Kidney (tissue), 13 donors: ENCODE measurements at regions not wholly inside any gene's neighbourhood (a gene's known extent, or its start where the extent isn't known, plus 50 kb on each side); places are given as distances from the start of the nearest gene placed in this dataset.

Source experiments
- DNase-seq, 5 donors: peaks; one replicate each; pipeline ENCODE4 v3.0.0-alpha.2; 2013 to 2020
- FAIRE-seq: peaks from 2 replicates; lab custom pipeline; 2012; peaks lifted over from hg19 to GRCh38; lab: Jason Lieb, UNC
- H3K27ac ChIP-seq, 2 donors: one replicate each; pipeline ENCODE4 v1.7.0; 2013; ENCODE audit warnings: low read depth in 2 of 2, low read length in 2 of 2, inconsistent platforms in 1 of 2
- H3K27me3 ChIP-seq: one replicate; pipeline ENCODE4 v1.7.1; 2013; ENCODE audit warnings: low read length, inconsistent platforms; ENCODE audit not compliant: control insufficient read depth, insufficient read depth
- H3K36me3 ChIP-seq, 3 donors: one replicate each; pipeline versions ENCODE4 v1.7.0 to v1.7.1; 2013; ENCODE audit warnings: low read length in 3 of 3, control low read depth in 1 of 3, inconsistent platforms in 1 of 3; ENCODE audit not compliant: insufficient read depth in 3 of 3, control insufficient read depth in 2 of 3
- H3K4me1 ChIP-seq, 3 donors: one replicate each; pipeline versions ENCODE4 v1.7.0 to v1.7.1; 2013; ENCODE audit warnings: low read length in 3 of 3, inconsistent platforms in 1 of 3, low read depth in 1 of 3; ENCODE audit not compliant: control insufficient read depth in 2 of 3, insufficient read depth in 2 of 3
- H3K4me3 ChIP-seq, 3 donors: one replicate each; pipeline versions ENCODE4 v1.7.0 to v1.8.1; 2013; ENCODE audit warnings: low read length in 3 of 3, control low read depth in 1 of 3, inconsistent platforms in 1 of 3
- H3K9ac ChIP-seq, 3 donors: one replicate each; pipeline versions ENCODE4 v1.7.0 to v1.7.1; 2013; ENCODE audit warnings: low read length in 3 of 3, control low read depth in 1 of 3, inconsistent platforms in 1 of 3
- H3K9me3 ChIP-seq, 3 donors: one replicate each; pipeline versions ENCODE4 v1.7.0 to v1.7.1; 2013; ENCODE audit warnings: low read length in 3 of 3, control low read depth in 1 of 3, inconsistent platforms in 1 of 3; ENCODE audit not compliant: control insufficient read depth in 2 of 3, insufficient read depth in 1 of 3
- CTCF ChIP-seq: IDR thresholded peaks from 3 replicates; pipeline ENCODE4 v1.5.1; 2012; ENCODE audit warnings: mild to moderate bottlenecking, moderate library complexity, borderline replicate concordance; ENCODE audit not compliant: insufficient read depth; ENCODE audit errors: extremely low read depth
- intact Hi-C: fragments of 100-400 bp; cut with DNase I; formaldehyde crosslinking; loops from one replicate; pipeline ENCODE4 v1.11.1; 2022
- donor health status: control.
- donor health status: control.
- donor health status: control.
- donor health status: control.
- donor health status: control.
- donor health status: DM: yes; HTN: yes; CAD: no.
- donor health status: Normal renal cell carcinoma (clear cell type).

- H3K9me3 ChIP-seq = peaks cover 0 to 3% (median 0%) of the 10 kb centered on the region in 3 donors
- H3K27ac ChIP-seq = no peak overlapping the region
- DNase-seq (no peak), FAIRE-seq (no peak)
- H3K27me3 ChIP-seq = no peaks in the 10 kb centered on the region
- H3K36me3 ChIP-seq = no peaks in the 10 kb centered on the region
- TF ChIP-seq CTCF = no peak
- no peak overlapping the region for H3K4me3 ChIP-seq
- intact Hi-C loops = no loop called here
- no peaks in the 10 kb centered on the region for H3K4me1 ChIP-seq
- no peak overlapping the region for H3K9ac ChIP-seq
Observed at GRCh38 chr5:126269511-126269910, 153.7 kb upstream of the GRAMD2B start.

GRCh38 chr5:126271141-126271540 is 152.1 kb upstream of the GRAMD2B start:
- Histone ChIP-seq H3K36me3 (no peaks in the 10 kb centered on the region), H3K4me3 (no peak overlapping the region), H3K9ac (no peak overlapping the region), H3K27me3 (no peaks in the 10 kb centered on the region), H3K9me3 (peaks cover 0 to 3% (median 0%) of the 10 kb centered on the region in 3 donors), H3K4me1 (no peaks in the 10 kb centered on the region), H3K27ac (no peak overlapping the region)
- DNase-seq (no peak), FAIRE-seq (no peak)
- intact Hi-C loops = no loop called here
- no peak for TF ChIP-seq CTCF

- Histone ChIP-seq H3K4me3 (no peak overlapping the region), H3K36me3 (no peaks in the 10 kb centered on the region), H3K27ac (no peak overlapping the region), H3K9me3 (peaks cover 0 to 3% (median 0%) of the 10 kb centered on the region in 3 donors), H3K27me3 (no peaks in the 10 kb centered on the region), H3K9ac (no peak overlapping the region), H3K4me1 (no peaks in the 10 kb centered on the region)
- DNase-seq (no peak), FAIRE-seq (no peak)
- no peak for TF ChIP-seq CTCF
- intact Hi-C loops = no loop called here
Observed at GRCh38 chr5:126274076-126274762, 149.0 kb upstream of the GRAMD2B start.

- H3K27ac ChIP-seq = no peak overlapping the region
- H3K4me3 ChIP-seq = no peak overlapping the region
- FAIRE-seq = no peak
- peaks cover 0 to 3% (median 0%) of the 10 kb centered on the region in 3 donors for H3K9me3 ChIP-seq
- no peaks in the 10 kb centered on the region for H3K4me1 ChIP-seq
- H3K36me3 ChIP-seq = no peaks in the 10 kb centered on the region
- H3K9ac ChIP-seq = no peak overlapping the region
- intact Hi-C loops = no loop called here
- DNase-seq = no peak
- H3K27me3 ChIP-seq = no peaks in the 10 kb centered on the region
- no peak for TF ChIP-seq CTCF
Observed at GRCh38 chr5:126274763-126275125, 148.5 kb upstream of the GRAMD2B start.
